MM.1S (cell line): ENCODE measurements at regions not wholly inside any gene's neighbourhood (a gene's known extent, or its start where the extent isn't known, plus 50 kb on each side); places are given as distances from the start of the nearest gene placed in this dataset.

Source experiments
- EZH2phosphoT487 ChIP-seq: fragments of 300-600 bp; sonication (generic); IDR thresholded peaks from 2 replicates; pipeline ENCODE4 v1.6.1; 2018; ENCODE audit warnings: antibody characterized with exemption, low read length
- TF ChIP-seq, protein P1 (sequence below): fragments of 300-600 bp; sonication (generic); IDR thresholded peaks from 2 replicates; pipeline ENCODE4 v1.5.1; 2016; ENCODE audit warnings: antibody characterized with exemption, low read length, mixed read lengths

DNA sequence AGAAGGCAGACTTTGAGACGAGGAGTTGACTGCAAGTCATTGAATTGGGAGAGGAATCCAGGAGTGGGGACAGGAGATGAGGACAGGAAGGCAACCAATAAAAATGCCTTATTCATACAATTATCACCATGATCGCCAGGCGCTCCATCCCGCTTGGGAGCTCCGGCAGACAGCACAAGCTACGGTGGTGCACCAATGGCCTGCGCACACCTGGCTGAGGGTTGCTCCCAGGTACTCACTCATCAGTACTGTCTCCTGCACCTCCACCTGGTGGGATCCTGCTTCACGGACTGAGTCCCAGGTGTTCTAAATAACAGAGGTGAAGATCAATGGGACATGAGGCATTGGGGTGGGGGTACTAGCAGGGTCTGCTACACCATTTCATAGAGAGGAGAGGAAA lies 160.0 kb upstream of the TNRC6C start:
- TF ChIP-seq, protein P1, sequence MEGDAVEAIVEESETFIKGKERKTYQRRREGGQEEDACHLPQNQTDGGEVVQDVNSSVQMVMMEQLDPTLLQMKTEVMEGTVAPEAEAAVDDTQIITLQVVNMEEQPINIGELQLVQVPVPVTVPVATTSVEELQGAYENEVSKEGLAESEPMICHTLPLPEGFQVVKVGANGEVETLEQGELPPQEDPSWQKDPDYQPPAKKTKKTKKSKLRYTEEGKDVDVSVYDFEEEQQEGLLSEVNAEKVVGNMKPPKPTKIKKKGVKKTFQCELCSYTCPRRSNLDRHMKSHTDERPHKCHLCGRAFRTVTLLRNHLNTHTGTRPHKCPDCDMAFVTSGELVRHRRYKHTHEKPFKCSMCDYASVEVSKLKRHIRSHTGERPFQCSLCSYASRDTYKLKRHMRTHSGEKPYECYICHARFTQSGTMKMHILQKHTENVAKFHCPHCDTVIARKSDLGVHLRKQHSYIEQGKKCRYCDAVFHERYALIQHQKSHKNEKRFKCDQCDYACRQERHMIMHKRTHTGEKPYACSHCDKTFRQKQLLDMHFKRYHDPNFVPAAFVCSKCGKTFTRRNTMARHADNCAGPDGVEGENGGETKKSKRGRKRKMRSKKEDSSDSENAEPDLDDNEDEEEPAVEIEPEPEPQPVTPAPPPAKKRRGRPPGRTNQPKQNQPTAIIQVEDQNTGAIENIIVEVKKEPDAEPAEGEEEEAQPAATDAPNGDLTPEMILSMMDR, result no peak
- no peak for TF ChIP-seq EZH2phosphoT487
